Right ventricle myocardium superior (tissue), 1 donor: ENCODE measurements at regions not wholly inside any gene's neighbourhood (a gene's known extent, or its start where the extent isn't known, plus 50 kb on each side); places are given as distances from the start of the nearest gene placed in this dataset.
"Not testable (repeated sequence)": the region's sequence is repeated elsewhere in the genome, so short reads cannot be mapped to it uniquely, and the experiment has no call there.

Source experiments
- ATAC-seq: fragments of 200-7000 bp; cut with Tn5 transposase; one replicate; pipeline ENCODE4 v1.9.1; 2020; ENCODE audit warnings: mild to moderate bottlenecking; ENCODE audit not compliant: poor library complexity
- DNase-seq: peaks from one replicate; pipeline ENCODE4 v3.0.0-alpha.2; 2020
- intact Hi-C: fragments of 100-400 bp; cut with DNase I; formaldehyde crosslinking; loops from one replicate; pipeline ENCODE4 v1.11.2; 2022
- donor health status: DM: no; HTN: yes; CAD: no; lungs with severe emphysema.

DNA sequence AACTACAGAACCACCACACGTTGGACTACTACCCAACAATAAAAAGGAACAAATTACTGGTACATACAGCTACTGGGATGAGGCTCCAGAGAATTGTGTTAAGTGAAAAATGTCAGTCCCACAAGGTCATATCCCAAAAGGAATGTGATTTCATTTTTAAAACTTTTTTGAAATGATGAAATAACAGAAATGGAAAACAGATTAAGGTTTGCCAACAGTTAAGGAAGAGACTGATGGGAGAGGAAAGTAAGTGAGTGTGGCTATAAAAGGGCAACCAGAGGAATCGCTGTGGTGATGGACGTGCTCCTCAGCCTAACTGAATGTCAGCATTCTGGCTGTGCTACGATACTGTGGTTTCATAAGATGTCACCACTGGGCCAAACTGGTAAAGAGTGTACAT is 512.8 kb downstream of the UQCRFS1 start:
- ATAC-seq (no peak), DNase-seq (no peak)
- intact Hi-C loops, result no loop called here

DNA sequence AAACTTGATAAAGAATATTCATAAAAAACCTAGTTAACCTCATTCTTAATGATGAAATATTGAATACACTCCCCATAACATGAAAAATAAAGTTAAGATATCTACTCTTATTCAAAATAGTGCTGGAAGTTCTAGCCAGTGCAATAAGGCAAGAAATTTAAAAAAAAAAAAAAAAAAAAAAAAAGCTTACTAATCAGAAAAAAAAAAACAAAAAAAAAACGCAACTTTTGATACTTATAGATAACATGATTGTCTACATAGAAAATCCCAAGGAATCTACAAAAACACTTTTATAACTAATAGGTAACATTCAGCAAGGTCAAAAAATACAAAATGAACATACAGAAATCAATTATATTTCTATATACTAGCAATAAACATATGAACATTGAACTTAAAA is 515.6 kb downstream of the UQCRFS1 start:
- no peak for DNase-seq
- intact Hi-C loops, result no loop called here
- ATAC-seq, result no peak

DNA sequence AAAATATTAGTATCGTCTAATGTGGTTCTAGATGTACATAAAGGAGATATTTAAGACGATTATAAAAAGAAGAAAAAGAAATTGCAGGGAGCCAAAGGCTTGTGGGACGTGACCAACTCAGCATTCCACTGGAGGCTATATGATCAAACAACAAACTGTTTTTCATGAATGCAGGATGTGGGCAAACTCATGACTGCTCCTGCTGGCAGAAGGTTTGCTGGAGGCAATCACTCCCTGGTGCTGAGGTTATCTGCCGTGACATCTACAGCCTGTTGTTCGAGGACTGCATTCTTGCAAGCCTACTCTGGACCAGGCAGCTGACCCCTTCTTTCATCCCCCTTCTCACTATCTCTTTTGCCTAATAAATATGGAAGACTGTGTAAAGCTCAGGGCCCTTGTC is 518.1 kb downstream of the UQCRFS1 start:
- no peak for ATAC-seq
- intact Hi-C loops, result no loop called here
- no peak for DNase-seq

DNA sequence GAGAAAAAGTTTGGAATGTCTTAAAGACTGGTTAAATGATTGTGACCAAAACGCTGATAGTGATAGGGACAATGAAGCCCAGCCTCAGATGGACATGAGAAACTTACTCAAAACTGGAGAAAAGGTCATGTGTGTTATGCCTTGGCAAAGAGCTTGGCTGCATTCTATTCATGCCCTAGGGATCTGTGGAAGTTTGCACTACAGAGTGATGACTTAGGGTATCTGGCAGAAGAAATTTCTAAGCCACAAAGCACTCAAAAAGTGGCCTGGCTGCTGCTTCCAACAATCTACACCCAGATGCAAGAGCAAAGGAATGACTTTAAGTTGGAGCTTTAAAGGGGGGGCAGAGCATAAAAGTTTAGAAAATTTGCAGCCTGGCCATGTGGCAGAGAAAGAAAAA is 521.3 kb downstream of the UQCRFS1 start:
- intact Hi-C loops, result no loop called here
- no peak for DNase-seq
- no peak for ATAC-seq

DNA sequence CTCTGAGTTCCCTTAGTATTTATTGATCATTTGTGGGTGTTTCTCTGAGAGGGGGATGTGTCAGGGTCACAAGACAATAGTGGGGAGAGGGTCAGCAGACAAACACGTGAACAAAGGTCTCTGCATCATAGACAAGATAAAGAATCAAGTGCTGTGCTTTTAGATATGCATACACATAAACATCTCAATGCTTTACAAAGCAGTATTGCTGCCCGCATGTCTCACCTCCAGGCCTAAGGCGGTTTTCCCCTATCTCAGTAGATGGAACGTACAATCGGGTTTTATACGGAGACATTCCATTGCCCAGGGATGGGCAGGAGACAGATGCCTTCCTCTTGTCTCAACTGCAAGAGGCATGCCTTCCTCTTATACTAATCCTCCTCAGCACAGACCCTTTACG is 523.5 kb downstream of the UQCRFS1 start:
- intact Hi-C loops, result not testable (repeated sequence)

DNA sequence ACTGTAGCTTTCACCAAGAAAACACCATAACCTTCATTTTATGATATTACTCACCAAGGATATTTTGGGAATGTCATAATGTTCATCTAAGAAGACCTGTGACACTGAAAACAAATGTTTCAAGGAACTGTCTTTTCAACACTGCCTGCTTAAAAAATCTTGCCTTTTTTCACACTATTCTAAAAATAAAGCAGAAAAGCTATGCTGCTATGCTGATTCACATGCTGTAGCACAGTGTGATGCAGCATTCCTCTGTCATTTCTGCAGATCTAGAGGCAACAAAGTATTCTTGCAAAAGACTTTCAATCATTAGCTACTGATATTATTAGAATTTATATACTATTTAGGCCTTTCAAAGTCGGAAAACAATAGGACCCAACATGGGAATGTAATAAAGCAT is 525.7 kb downstream of the UQCRFS1 start:
- DNase-seq (no peak), ATAC-seq (no peak)
- intact Hi-C loops, result no loop called here

More for the DNA sequence above, 523.5 kb downstream of the UQCRFS1 start:
- ATAC-seq, DNase-seq: not testable (repeated sequence)

DNA sequence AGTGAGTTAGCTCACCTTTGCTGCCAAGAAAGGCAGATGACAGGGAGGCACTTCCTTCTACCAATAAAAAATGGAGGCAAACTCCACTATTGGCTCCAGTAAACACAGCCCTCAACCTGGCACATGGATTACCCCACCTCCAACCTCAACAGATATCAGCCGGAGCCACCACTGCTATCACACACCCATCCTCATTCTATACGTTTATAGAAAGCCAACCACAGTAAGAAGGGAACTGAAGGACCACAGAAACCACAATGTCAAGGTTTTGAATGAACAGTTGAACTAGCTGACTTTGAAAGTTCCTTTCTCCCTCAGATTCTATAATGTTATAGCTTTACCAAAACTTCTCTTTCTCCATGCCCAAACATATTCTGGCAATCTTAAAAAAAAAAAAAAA is 526.2 kb downstream of the UQCRFS1 start:
- ATAC-seq, result no peak
- intact Hi-C loops, result no loop called here
- DNase-seq, result no peak

DNA sequence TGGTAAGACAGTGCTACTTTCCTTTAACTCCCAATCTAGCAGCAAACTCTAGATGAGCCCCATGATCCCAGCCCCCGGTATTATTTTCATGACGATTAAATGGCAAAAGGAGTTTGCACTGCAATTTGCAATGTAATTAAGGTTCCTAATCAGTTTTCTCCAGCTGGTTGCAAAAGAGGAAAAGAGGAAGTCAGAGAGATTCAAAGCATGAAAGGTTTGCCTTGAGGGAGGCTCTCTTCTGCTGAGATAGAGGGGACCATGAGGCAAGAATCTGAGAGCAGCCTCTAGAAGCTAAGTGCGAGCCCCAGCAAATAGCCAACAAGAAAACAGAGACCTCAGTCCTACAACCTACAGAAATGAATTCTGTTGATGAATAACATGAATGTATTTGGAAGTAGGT is 527.1 kb downstream of the UQCRFS1 start:
- intact Hi-C loops, result no loop called here
- ATAC-seq (no peak), DNase-seq (no peak)

DNA sequence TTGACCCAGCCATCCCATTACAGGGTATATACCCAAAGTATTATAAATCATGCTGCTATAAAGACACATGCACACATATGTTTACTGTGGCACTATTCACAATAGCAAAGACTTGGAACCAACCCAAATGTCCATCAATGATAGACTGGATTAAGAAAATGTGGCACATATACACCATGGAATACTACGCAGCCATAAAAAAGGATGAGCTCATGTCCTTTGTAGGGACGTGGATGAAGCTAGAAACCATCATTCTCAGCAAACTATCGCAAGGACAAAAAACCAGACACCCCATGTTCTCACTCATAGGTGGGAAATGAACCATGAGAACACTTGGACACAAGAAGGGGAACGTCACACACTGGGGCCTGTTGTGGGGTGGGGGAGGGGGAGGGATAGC is 527.9 kb downstream of the UQCRFS1 start:
- intact Hi-C loops, DNase-seq, ATAC-seq: not testable (repeated sequence)

DNA sequence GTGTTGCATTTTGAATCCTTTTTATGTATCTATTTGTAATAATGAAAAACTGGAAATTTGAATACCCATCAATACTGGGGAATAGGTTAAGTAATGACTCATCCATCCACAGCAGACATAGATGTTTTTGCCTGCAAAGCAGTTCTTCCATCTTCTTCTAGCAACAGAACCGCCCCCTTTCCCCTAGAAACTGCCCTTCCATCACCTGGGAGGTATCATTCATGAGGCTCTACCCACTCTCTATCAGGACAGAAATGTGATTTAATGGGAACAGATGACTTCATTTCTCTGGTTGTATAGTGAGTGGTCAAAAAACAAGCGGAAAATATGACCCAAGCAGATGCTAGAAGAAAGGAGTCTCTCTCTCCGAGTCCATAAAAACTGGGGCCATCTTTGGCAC is 532.8 kb downstream of the UQCRFS1 start:
- no peak for ATAC-seq
- intact Hi-C loops, result no loop called here
- no peak for DNase-seq

DNA sequence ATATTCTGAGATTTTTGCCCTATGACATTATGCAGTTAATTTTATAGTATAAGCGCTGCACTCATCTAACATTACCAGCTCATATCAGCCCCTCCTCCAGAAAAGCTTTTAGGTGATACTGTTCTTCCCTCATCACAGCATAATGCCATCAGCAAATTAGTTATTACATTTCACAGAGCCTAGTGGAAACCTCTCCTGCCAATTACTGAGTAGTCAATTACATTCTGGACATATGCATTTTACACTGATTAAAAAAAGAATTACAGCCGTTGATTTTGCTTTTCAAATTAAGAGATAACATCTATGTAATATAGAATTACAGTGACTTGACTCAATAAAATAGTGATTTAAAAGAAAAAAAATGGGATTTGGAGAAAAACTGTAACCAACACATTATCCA is 542.1 kb downstream of the UQCRFS1 start:
- ATAC-seq, result no peak

DNA sequence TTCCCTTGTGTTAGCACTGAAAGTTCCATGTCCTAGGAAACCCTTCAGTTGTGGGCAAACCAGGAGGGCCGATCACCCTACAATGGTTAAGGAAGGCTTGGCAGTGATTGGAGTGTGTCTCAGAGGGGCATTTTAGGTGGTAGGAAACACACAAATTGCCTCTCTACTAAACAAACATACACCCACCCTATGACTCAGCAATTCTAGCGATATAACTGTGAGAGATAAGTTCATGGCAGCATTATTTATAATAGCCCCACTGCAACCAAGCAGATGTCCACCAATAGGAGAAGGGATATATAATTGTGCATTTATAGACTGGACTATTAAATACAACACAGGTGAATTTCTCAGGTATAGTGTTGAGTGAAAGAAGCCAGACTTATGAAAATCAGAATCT is 543.1 kb downstream of the UQCRFS1 start:
- no peak for ATAC-seq
- DNase-seq, result no peak
- intact Hi-C loops, result no loop called here

More for the DNA sequence above, 542.1 kb downstream of the UQCRFS1 start:
- intact Hi-C loops, result no loop called here
- no peak for DNase-seq

DNA sequence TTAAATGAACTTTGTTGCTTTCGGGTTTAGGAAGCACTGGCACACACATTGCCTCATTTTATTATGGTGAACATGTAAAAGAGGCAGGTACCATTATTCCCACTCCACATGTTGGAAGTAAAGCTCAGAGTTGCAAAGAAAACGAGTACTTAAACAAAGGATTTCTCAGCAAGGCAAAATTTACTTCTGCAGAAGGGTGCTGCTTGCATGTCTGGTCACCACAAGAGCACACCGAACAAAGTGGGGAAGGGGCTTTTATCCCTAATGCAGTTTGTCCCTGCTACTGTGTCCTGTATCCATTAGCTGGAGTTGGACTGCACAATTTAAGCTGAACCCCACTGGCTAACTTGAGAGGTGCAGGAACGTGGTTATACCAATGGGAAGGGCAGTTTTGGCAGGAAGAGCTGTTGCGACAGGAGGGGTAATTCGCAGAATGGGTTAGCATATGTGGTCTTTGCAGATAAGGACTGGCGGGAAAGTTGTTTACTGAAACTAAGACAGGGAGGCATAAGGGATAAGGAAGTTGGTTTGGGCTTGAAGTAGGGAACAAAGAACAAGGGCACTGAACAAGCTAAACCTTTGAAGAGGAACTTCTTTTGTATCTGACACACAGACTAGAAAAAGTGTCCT is 545.5 kb downstream of the UQCRFS1 start:
- DNase-seq, result no peak

DNA sequence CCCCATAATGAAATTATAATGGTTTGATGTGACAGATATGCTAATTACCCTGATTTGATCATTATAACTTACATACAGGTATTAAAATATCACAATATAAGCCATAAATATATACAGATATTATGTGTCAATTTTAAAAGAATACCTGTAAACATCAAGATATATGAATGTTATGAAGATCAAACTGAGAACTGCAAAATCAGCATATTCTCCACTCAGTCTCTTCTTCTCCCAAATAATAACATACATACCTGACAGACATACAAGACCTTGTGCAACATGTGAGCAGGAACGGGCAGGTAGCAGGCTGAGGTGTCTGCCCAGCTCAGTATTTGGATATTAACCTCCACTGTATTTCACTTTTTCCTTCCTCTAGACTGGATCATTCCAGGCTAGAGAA is 547.2 kb downstream of the UQCRFS1 start:
- intact Hi-C loops, result no loop called here
- no peak for DNase-seq

More for the DNA sequence above, 545.5 kb downstream of the UQCRFS1 start:
- intact Hi-C loops, result no loop called here
- ATAC-seq, result no peak

DNA sequence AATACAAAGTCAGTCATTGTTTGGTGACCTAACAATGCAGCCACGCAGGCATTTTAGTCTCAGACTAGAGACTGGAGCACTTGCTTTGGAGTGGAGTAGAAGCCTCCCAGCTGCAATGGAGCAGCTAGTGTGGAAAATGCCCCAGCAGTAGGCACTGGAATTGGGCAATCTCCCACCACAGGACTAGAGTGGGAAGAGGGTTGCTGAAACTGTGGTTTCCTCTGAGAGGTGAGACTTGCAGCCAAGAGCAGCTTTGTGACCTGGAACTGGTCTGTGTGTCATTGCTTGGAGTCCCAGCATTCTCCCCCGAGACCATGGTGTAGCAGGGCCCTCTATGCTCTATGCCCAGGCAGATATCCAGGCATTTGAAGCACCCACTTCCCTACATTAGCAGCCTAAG is 556.3 kb downstream of the UQCRFS1 start:
- intact Hi-C loops, result no loop called here
- DNase-seq, result no peak
- ATAC-seq, result no peak

More for the DNA sequence above, 547.2 kb downstream of the UQCRFS1 start:
- ATAC-seq, result no peak

DNA sequence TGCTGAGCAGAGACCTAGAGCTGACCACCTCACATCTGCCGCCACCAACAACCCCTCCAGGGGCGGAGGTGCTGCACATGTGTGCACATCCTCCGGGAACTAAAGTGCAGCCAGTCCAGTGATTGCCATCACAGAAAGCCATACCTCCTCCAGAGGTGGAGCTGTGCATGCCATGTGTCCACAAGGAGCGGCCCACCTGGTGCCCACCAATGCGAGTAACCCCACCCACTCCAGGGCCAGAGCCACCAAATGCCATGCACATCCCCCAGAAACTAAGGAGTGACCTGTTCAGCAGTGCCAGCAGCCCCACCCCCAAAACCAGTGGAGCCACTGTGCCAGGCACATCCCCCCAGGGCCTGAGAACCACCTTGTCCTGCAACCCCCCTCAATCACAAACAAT is 557.9 kb downstream of the UQCRFS1 start:
- DNase-seq, result no peak
- intact Hi-C loops, result no loop called here
- ATAC-seq, result no peak

DNA sequence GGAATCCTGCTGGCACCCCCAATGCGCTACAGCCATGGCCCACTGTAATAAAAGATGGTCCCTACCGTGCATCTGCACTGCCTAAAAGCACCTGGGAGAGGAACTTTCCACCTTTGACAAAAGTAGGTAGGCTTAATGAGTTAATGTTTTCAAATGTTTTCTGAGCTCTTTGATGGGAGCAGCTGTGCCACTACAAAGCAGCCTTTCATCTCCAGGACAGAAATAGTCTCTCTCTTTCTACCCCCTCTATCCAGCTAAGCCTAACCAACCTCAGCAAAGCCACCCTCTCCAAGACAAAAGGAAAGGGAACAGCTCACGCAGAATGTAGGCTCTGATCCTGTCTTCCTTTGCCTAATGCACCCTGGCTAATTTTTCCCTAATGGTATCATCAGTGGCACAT is 560.2 kb downstream of the UQCRFS1 start:
- DNase-seq (no peak), ATAC-seq (no peak)
- intact Hi-C loops, result no loop called here

DNA sequence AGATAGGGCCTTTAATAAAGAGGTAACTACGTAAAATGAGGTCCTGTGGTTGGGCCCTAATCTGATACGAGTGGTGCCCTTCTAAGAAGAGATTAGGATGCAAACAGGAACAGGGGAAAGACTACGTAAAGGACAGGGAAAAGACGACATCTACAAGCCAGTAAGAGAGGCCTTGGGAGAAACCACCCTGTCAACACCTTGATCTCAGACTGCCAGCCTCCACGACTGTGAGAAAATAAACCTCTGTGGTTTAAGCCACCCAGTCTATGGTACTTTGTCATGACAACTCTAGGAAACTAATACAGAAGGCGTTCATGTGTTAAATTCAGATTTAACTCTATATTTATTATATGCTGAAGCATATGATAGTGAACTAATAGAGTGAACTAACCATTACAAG is 566.3 kb downstream of the UQCRFS1 start:
- DNase-seq (no peak), ATAC-seq (no peak)
- intact Hi-C loops, result no loop called here

DNA sequence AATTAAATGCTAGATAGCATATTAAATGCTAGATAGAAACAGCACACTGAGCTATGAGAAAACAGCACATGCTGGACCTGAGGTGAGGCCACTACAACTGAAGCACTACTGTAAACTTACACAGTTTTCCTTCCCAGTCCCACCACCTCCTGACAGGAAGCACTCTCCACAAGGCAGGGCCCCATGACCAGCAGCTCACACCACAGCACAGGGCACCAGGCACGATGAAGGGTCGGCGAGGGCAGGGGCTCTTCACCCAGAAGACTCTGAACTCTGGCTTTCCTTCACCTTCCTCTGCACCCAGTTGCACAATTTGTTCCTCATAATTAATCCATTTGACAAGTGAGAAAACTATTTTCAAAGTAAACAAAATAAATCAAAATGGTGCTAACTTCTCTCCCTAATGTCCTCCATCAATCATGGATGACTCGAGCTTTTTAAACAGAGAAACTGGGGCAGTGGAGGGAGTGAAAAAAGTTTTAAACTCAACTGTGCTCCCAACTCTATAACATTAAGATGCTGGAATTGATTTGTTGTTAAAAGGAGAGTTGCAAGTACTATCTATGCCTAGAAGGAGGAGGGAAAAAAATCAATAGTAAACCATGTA is 568.7 kb downstream of the UQCRFS1 start:
- ATAC-seq (no peak), DNase-seq (no peak)
- intact Hi-C loops, result no loop called here

DNA sequence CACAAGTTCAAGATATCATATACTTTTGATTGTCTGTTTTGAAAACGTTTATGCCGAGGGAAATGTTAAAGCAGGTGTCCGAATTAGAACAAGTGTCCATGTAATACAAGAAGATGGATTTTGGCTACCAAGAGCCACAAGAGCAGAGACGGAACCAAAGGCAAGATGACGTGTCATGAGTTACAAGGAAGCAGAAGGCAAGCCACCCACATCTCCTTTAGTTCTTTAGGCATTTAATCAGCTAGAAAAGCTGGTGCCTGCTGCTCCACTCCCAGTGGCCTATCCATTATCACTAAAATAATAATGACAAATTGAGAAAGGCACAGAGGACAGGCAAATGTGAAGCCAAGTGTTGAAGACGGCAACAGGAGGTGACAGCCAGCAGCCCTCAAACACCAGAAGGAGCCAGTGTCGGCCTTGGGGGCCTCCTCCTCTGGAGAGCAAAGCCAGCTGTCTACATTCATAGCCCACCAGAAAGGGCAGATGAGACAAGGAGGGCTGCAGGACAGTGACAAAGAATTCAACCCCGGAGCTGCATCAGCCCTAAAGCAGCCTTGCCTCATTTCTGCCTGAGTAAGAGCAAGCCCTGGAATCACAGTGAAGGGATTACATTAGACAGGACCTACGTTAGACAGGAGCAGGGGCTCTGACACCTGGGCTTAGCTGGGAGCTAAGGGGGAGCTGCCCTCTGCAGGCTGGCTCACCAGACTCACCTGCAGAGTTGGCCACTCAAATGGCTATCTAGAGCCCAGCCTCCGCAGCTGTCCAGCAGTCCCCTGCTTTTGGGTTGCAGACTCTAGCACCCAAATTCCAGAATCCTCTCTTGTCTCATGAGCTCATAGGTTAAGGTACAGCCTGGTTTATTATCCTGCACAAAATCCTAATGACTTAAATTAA is 569.9 kb downstream of the UQCRFS1 start:
- ATAC-seq (no peak), DNase-seq (no peak)
- intact Hi-C loops, result no loop called here
